Activated naive CD4-positive, alpha-beta T cell treated with anti-CD3 and anti-CD28 coated beads, Interleukin-2, amount 50 U/mL, for 24 hours (primary cell): ENCODE measurements at regions not wholly inside any gene's neighbourhood (a gene's known extent, or its start where the extent isn't known, plus 50 kb on each side); places are given as distances from the start of the nearest gene placed in this dataset.

Experiments
- H3K27ac Mint-ChIP-seq: one replicate; pipeline ENCODE4 v1.8.0; 2021; ENCODE audit warnings: mild to moderate bottlenecking, mixed read lengths
- H3K27me3 Mint-ChIP-seq: one replicate; pipeline ENCODE4 v1.8.0; 2021; ENCODE audit warnings: mixed read lengths
- H3K36me3 Mint-ChIP-seq: one replicate; pipeline ENCODE4 v1.8.0; 2021; ENCODE audit warnings: mixed read lengths
- H3K4me1 Mint-ChIP-seq: one replicate; pipeline ENCODE4 v1.8.0; 2021; ENCODE audit warnings: mixed read lengths
- H3K4me3 Mint-ChIP-seq: one replicate; pipeline ENCODE4 v1.8.0; 2021; ENCODE audit warnings: mild to moderate bottlenecking, mixed read lengths
- H3K9me3 Mint-ChIP-seq: one replicate; pipeline ENCODE4 v1.8.0; 2021; ENCODE audit warnings: mixed read lengths

DNA sequence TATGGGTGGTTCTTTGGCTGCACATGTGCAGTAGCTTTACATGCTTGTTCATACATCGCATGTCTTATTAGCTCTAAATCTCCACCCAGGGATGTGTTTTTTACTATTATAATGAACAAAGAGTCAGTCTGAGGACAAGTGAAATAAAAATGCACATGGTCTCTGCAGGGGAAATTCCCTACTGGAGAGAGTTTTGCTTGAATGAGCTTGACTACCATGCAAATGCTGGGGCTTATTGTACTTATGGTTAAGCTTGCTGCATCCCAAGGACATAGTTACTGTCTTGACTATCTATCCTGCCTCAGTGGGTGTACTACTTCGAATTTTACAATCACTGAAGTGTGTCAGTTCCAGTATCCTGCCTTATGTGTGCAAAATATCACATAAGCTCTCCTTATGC lies 362.7 kb downstream of the TDRD15 start:
- H3K9me3 Mint-ChIP-seq: peaks cover 12% of the 10 kb centered on the region
- no peak overlapping the region for H3K4me3 Mint-ChIP-seq
- no peaks in the 10 kb centered on the region for H3K36me3 Mint-ChIP-seq
- no peak overlapping the region for H3K27ac Mint-ChIP-seq
- no peaks in the 10 kb centered on the region for H3K4me1 Mint-ChIP-seq
- no peaks in the 10 kb centered on the region for H3K27me3 Mint-ChIP-seq

DNA sequence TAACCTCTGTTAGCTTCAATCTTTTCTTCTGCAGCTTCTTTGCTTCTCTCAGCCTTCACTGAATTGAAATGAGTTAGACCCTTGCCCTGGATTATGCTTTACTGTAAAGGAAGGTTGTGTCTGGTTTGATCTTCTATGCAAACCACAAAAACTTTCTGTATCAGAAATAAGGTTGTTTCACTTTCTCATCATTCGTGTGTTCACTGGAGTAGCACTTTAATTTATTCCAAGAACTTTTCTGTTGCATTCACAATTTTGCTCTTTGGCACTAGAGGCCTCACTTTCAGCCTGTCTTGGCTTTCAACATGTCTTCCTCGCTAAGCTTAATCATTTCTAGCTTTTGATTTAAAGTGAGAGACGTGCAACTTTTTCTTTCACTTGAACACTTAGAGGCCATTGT lies 365.3 kb downstream of the TDRD15 start:
- no peak overlapping the region for H3K4me3 Mint-ChIP-seq
- H3K27ac Mint-ChIP-seq: no peak overlapping the region
- H3K27me3 Mint-ChIP-seq: no peaks in the 10 kb centered on the region
- H3K4me1 Mint-ChIP-seq: no peaks in the 10 kb centered on the region
- peaks cover 15% of the 10 kb centered on the region for H3K9me3 Mint-ChIP-seq
- H3K36me3 Mint-ChIP-seq: no peaks in the 10 kb centered on the region

DNA sequence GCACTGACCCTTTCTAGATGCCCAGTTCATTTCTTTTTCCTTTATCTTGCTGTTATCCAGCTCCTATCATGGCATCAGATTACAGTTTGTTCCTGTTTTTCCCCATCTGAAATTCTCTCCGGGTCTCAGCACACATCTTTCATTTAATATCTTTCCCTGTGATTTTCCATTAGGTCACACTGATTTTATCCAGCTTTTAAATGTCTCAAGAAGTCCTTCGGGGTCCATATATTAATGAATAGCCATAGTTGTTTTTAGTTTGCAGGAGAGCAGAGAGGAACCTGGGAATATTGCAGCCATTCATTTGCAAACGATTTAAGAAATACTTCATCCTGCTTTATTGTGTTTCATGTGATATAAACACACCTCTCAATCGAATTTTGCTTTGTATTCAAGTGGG lies 374.2 kb downstream of the TDRD15 start:
- Mint-ChIP-seq H3K27me3 (no peaks in the 10 kb centered on the region), H3K36me3 (no peaks in the 10 kb centered on the region), H3K9me3 (peaks cover 5% of the 10 kb centered on the region), H3K4me1 (no peaks in the 10 kb centered on the region), H3K4me3 (no peak overlapping the region), H3K27ac (no peak overlapping the region)

DNA sequence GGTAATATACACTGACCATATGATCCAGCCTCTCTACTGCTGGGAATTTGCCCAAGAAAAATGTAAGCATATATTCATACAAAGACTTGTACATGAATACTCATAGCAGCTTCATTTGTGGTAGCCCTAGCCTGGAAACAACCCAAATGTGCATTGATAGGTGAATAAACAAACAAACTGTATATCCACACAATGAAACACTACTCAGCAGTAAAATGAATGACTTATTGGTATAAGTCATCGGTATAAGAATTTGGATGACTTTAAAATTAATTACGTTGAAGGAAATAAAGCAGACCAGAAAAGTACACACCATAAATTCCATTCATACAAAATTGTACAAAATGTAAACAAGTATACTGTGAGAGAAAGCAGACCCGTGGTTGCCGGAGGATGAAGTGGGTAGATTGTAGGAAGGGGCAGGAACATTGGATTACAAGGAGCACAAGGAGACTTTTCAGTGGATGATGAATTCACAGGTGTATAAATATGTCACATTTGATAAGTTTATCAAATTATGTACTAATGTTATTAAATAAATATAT lies 376.7 kb downstream of the TDRD15 start:
- H3K9me3 Mint-ChIP-seq: peaks cover 3% of the 10 kb centered on the region
- no peaks in the 10 kb centered on the region for H3K36me3 Mint-ChIP-seq

DNA sequence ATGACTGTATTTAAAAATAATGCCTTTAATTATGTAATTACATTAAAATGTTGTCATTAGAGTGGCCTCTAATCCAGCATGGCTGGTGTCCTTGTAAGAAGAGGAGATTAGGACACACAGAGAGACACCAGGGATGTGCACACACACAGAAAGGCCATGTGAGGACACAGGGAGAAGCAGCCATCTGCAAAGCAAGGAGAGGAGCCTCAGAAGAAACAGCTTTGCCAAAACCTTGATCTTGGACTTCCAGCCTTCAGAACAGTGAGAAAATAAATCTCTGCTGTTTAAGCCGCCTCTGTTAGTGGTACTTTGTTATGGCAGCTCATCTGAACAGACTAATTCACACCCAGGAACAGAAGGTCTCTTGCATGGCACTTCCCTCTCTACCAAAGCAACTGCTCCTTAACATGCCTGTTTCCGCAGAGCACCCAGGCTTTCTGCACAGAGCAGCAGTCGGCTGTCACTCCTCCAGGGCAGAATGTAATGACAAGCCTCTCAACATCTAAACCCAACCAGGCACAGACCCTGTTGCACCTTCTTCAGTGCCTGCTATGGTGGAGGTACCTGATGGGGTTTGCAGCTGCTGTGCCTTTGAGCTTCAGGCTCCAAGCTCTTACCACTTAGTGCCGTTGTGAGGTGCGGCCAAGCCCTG lies 377.7 kb downstream of the TDRD15 start:
- H3K27me3 Mint-ChIP-seq: no peaks in the 10 kb centered on the region
- H3K27ac Mint-ChIP-seq: no peak overlapping the region
- H3K9me3 Mint-ChIP-seq: peaks cover 8% of the 10 kb centered on the region

More for the DNA sequence above, 376.7 kb downstream of the TDRD15 start:
- Mint-ChIP-seq H3K4me1 (no peaks in the 10 kb centered on the region), H3K4me3 (no peak overlapping the region), H3K27ac (no peak overlapping the region), H3K27me3 (no peaks in the 10 kb centered on the region)

DNA sequence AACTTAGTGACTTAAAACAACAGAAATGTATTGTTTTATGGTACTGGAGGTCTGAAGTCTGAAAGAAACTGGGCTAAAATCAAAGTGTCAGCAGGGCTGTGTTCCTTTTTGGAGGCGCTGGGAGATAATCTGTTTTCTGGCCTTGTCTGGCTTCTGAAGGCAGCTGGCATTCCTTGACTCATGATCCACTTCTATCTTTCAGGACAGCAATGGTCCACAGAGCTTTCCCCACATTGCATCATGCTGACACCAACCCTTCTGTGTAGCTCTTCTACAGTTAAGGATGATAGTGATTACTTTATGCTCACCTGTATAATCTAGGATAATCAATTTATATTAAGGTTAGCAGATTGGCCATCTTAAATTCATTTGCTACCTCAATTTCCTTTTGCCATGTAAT lies 392.1 kb downstream of the TDRD15 start:
- Mint-ChIP-seq H3K9me3 (peaks cover 7% of the 10 kb centered on the region), H3K4me3 (no peak overlapping the region), H3K27me3 (no peaks in the 10 kb centered on the region), H3K27ac (no peak overlapping the region), H3K4me1 (no peaks in the 10 kb centered on the region), H3K36me3 (no peaks in the 10 kb centered on the region)

More for the DNA sequence above, 377.7 kb downstream of the TDRD15 start:
- H3K36me3 Mint-ChIP-seq: no peaks in the 10 kb centered on the region
- no peak overlapping the region for H3K4me3 Mint-ChIP-seq
- H3K4me1 Mint-ChIP-seq: no peaks in the 10 kb centered on the region

DNA sequence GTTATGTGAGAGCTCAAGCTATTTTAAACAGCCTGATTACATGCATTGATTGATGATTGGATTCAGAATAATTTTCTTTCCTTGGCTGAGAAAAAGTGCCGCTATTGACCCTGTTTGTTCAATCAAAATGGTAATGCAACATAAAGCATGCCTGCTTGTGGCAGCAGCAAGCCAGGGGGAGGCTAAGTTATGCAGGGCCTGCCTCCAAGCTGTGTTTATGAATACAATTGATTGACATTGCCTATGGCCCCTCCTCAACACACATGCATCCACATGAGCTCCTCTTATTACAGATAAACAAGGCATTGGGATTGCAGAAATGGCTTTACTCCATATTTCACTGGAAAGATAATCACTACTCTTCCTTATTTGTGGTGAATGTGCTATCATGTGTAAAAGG lies 395.6 kb downstream of the TDRD15 start:
- H3K4me3 Mint-ChIP-seq: no peak overlapping the region
- H3K27me3 Mint-ChIP-seq: no peaks in the 10 kb centered on the region
- H3K4me1 Mint-ChIP-seq: no peaks in the 10 kb centered on the region
- H3K27ac Mint-ChIP-seq: no peak overlapping the region
- H3K36me3 Mint-ChIP-seq: no peaks in the 10 kb centered on the region
- H3K9me3 Mint-ChIP-seq: no peaks in the 10 kb centered on the region

DNA sequence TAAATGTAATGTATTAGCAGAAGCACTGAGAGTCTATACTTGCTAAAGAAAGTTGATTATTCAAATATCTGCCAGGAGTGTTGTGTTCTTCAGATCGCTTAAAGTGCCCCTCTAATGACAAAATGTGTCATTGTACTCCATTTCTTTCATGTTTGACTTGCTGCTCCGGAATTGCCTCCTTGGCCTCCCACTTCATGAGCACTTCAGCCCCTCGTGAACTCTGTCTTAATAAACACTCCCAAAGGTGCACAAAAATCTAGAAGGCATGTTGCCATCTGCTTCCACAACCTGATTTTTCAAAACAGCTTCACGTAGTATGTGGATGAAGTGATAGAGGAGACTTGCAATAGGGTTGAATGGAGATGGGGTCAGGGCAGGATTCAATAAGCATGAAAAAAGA lies 396.1 kb downstream of the TDRD15 start:
- Mint-ChIP-seq H3K4me3 (no peak overlapping the region), H3K36me3 (no peaks in the 10 kb centered on the region), H3K27ac (no peak overlapping the region), H3K27me3 (no peaks in the 10 kb centered on the region), H3K9me3 (no peaks in the 10 kb centered on the region), H3K4me1 (no peaks in the 10 kb centered on the region)

DNA sequence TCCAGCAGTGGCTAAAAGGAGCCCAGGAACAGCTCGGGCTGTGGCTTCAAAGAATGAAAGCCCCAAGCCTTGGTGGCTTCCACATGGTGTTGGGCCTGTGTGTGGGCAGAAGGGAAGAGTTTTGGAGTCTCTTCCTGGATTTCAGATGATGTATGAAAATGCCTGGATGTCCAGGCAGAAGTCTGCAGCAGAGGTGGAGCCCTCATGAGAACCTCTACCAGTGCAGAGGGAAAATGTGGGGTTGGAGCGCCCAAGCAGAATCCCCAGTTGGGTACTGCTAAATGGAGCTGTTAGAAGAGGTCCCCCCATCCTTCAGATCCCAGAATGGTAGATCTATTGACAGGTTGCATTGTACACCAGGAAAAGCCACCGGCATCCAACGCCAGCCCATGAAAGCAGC lies 412.1 kb downstream of the TDRD15 start:
- peaks cover 21% of the 10 kb centered on the region for H3K9me3 Mint-ChIP-seq
- H3K27ac Mint-ChIP-seq: no peak overlapping the region
- no peaks in the 10 kb centered on the region for H3K4me1 Mint-ChIP-seq
- no peak overlapping the region for H3K4me3 Mint-ChIP-seq
- H3K36me3 Mint-ChIP-seq: peaks cover 2% of the 10 kb centered on the region
- H3K27me3 Mint-ChIP-seq: no peaks in the 10 kb centered on the region

DNA sequence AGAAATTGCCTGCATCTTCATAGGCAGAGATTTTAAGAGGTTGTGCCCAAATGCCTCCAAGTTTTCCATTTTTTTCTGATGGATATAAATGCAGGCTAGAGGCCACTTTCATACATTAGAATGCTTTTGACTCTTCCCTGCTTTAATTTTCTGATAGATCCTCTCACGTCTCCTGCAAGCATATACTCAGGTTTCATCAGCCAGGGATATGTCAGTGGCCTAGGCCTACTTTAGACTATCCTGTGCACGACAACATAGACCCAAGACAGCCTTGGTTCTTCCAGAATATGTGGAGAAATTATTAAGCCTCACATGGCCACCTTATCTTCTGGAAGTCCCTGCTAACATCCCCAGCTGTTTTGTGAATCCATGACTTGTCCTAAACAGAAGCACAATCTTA lies 415.9 kb downstream of the TDRD15 start:
- Mint-ChIP-seq H3K27ac (no peak overlapping the region), H3K4me1 (no peaks in the 10 kb centered on the region), H3K4me3 (no peak overlapping the region), H3K27me3 (no peaks in the 10 kb centered on the region), H3K36me3 (peaks cover 2% of the 10 kb centered on the region), H3K9me3 (peaks cover 19% of the 10 kb centered on the region)

DNA sequence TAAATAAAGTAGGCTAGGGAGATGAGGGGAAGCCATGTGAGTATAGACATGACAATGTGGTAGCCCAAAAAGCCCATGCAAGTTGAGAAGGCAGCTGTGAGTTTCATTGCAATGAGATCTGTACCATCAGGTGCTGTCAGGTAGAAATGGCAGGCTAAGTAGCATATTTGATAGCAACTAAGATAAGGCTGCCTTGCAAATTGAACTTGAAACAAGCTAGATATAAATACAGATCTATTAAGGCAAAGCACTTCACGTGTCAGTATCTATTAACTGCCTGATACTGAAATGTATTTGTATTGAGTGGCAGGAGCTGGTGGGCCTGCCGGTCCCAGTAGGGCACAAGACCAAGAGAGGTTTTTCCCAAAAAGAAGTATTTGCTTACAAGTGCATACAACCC lies 419.9 kb downstream of the TDRD15 start:
- Mint-ChIP-seq H3K27me3 (no peaks in the 10 kb centered on the region), H3K9me3 (no peaks in the 10 kb centered on the region), H3K36me3 (no peaks in the 10 kb centered on the region), H3K4me3 (no peak overlapping the region), H3K4me1 (no peaks in the 10 kb centered on the region), H3K27ac (no peak overlapping the region)

DNA sequence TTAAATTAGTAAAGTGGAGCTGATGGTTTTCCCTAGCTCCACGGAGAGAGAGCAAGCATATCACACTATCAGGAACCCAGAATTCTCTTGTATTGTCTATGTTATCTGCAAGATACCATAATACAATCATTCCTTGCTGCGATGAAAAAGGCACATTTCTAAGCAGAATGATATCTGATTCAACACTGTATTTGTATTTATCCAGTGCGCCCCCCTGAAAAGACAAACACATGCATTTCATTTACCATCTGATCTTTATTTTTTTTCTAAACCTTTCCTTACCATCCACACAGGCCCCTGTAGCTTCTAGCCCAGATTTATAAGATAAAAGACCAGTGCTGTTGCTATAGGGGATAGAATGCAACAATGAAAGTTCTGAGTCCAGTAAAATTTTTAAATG lies 420.6 kb downstream of the TDRD15 start:
- Mint-ChIP-seq H3K36me3 (no peaks in the 10 kb centered on the region), H3K27ac (no peak overlapping the region), H3K27me3 (no peaks in the 10 kb centered on the region), H3K4me3 (no peak overlapping the region), H3K9me3 (no peaks in the 10 kb centered on the region), H3K4me1 (no peaks in the 10 kb centered on the region)

DNA sequence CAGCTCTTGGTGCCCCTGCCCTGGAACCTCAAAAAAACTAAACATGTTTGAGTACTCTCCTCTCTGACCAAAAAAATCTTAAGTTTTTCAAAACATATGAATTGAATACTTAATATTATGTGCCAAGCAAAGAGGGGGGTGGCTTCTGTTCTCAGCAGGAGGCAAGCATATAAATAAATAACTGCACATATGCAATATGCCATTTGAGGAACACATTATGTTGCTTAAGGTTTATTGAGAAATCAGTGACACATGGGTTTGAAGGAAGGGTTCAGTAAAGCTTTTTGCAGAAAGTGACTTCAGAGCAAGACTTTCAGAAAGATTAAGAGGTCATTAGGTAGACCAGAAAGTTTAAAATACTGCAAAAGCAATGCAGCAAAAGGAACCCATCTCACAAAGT lies 429.2 kb downstream of the TDRD15 start:
- H3K4me1 Mint-ChIP-seq: no peaks in the 10 kb centered on the region
- H3K27me3 Mint-ChIP-seq: no peaks in the 10 kb centered on the region
- peaks cover 7% of the 10 kb centered on the region for H3K9me3 Mint-ChIP-seq
- H3K4me3 Mint-ChIP-seq: no peak overlapping the region
- H3K27ac Mint-ChIP-seq: no peak overlapping the region
- H3K36me3 Mint-ChIP-seq: no peaks in the 10 kb centered on the region

DNA sequence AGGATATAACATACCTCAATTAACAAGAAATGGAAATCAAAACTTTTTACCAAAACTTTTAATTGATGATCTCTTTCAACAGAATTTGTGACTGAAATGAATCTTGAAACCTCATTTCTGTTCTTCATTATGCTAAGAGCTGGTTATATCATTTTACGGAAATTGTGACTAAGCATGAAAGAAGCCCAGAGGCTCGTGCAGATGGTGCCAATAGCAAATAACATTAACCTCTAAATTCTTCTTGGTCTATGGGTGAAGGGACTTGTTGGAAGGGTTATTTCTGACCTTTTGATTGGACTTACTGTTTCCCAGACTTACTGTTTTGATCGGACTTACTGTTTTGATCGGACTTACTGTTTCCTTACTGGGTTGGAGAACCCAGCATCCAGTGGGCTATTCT lies 435.6 kb downstream of the TDRD15 start:
- Mint-ChIP-seq H3K4me1 (no peaks in the 10 kb centered on the region), H3K9me3 (peaks cover 11% of the 10 kb centered on the region), H3K27ac (no peak overlapping the region), H3K4me3 (no peak overlapping the region), H3K27me3 (no peaks in the 10 kb centered on the region), H3K36me3 (no peaks in the 10 kb centered on the region)

DNA sequence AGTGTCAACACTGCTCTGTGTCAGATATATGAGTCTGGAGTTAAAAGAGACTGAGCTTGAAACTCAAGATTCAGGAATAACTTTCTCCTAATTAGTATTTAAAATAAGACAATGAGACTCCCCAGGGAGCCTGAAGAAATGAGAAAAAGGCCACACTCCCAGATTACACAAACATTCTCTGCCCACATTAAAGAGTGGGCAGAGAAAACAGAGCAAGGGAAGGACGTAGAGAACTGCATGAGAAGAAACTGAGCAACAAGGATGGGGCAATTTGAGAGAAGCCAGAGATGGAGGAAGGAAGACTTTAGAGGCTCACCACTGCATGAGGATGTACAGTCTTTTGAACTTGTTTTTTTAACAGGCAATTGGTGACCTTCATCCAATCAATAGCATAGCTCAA lies 438.2 kb downstream of the TDRD15 start:
- H3K36me3 Mint-ChIP-seq: no peaks in the 10 kb centered on the region
- H3K9me3 Mint-ChIP-seq: peaks cover 4% of the 10 kb centered on the region
- H3K27me3 Mint-ChIP-seq: no peaks in the 10 kb centered on the region
- H3K4me1 Mint-ChIP-seq: no peaks in the 10 kb centered on the region
- H3K27ac Mint-ChIP-seq: no peak overlapping the region
- H3K4me3 Mint-ChIP-seq: no peak overlapping the region

DNA sequence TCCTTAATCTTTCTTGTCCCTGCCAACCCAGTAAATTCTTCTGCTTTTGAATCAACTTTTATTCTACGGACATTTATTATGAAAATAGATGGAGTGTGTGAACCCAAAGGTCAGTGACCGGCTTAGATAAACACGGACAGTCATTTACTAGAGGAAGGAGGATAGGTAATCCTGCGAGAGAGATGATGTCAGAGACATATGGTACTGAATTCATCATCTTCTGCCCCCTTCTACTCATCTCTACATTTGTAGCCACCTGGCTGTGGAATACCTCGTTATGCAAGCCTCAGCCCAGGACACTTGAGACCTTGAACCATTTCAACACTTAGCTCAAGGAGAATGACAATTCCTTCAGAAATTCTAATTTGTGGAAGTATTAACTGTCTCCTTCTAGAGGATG lies 443.6 kb downstream of the TDRD15 start:
- Mint-ChIP-seq H3K9me3 (peaks cover 19% of the 10 kb centered on the region), H3K36me3 (no peaks in the 10 kb centered on the region), H3K27me3 (no peaks in the 10 kb centered on the region), H3K27ac (no peak overlapping the region), H3K4me3 (no peak overlapping the region), H3K4me1 (no peaks in the 10 kb centered on the region)

DNA sequence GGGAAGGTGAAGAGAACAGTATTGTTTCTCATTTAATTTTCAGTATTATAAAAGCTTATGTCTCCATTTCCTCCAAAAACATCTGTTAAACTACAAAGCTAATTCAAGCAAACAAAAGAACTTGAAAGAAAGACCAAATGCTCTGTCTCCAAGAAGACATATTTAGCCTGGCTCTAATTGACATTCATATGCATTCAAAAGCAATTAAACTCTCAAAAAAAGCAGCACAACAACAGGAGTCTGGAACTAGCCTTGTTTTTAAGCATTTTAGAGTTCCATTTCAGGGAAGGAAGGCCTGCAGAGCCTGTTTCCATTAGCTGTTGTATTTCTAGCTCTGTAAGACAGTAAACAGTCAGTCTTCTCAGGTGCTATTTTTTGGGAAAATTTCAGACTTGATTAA lies 447.9 kb downstream of the TDRD15 start:
- no peak overlapping the region for H3K27ac Mint-ChIP-seq
- H3K36me3 Mint-ChIP-seq: no peaks in the 10 kb centered on the region
- H3K4me1 Mint-ChIP-seq: no peaks in the 10 kb centered on the region
- H3K27me3 Mint-ChIP-seq: no peaks in the 10 kb centered on the region
- peaks cover 32% of the 10 kb centered on the region for H3K9me3 Mint-ChIP-seq
- H3K4me3 Mint-ChIP-seq: no peak overlapping the region
